ENCODE measurements at regions not wholly inside any gene's neighbourhood (a gene's known extent, or its start where the extent isn't known, plus 50 kb on each side); places are given as distances from the start of the nearest gene placed in this dataset.

GRCh38 chr1:95636897-95637296 lies 402.9 kb downstream of the RWDD3 start:
- TF ChIP-seq CTCF (conservative IDR thresholded peaks at IDR 0.05; ENCODE audit: low read depth, low read length): no peak
- TF ChIP-seq EZH2 (IDR thresholded peaks at IDR 0.05; ENCODE audit: low read length, unreplicated experiment): no peak
